Right lobe of liver (tissue), 6 donors: ENCODE measurements at regions not wholly inside any gene's neighbourhood (a gene's known extent, or its start where the extent isn't known, plus 50 kb on each side); places are given as distances from the start of the nearest gene placed in this dataset.

ENCODE experiments used
- ATAC-seq, 4 donors: fragments of 200-7000 bp; cut with Tn5 transposase; one replicate each; pipeline ENCODE4 v1.9.1; 2020; ENCODE audit warnings: mild to moderate bottlenecking in 4 of 4, moderate library complexity in 4 of 4
- DNase-seq, 3 donors: peaks; one replicate each; pipeline ENCODE4 v3.0.0-alpha.2; 2020
- H3K27ac ChIP-seq, 3 donors: fragments of 200-600 bp; one replicate each; pipeline ENCODE4 v1.8.0; 2022
- H3K27me3 ChIP-seq, 2 donors: fragments of 200-600 bp; one replicate each; pipeline ENCODE4 v1.8.0; 2022
- H3K36me3 ChIP-seq, 4 donors: fragments of 200-600 bp; sonication (generic) in 1 of 4; one replicate each; pipeline versions ENCODE4 v1.5.1 to v1.8.0; 2017 to 2022; ENCODE audit warnings: control low read depth in 1 of 4
- H3K4me1 ChIP-seq, 4 donors: fragments of 200-600 bp; sonication (generic) in 1 of 4; one replicate each; pipeline versions ENCODE4 v1.5.1 to v1.8.0; 2017 to 2022; ENCODE audit warnings: control low read depth in 1 of 4
- H3K4me3 ChIP-seq, 3 donors: fragments of 200-600 bp; one replicate each; pipeline ENCODE4 v1.8.0; 2022
- H3K9me3 ChIP-seq, 4 donors: fragments of 200-600 bp; sonication (generic) in 1 of 4; one replicate each; pipeline versions ENCODE4 v1.5.1 to v1.8.0; 2017 to 2022; ENCODE audit warnings: control low read depth in 1 of 4
- CTCF ChIP-seq, 4 donors: fragments of 200-600 bp in 3 of 4; fragments of 450-650 bp in 1 of 4; IDR thresholded peaks; one replicate each; pipeline versions ENCODE4 v1.5.1 to v1.8.0; 2016 to 2022; ENCODE audit warnings: antibody characterized with exemption in 4 of 4, mild to moderate bottlenecking in 2 of 4
- POLR2A ChIP-seq: fragments of 450-650 bp; IDR thresholded peaks from one replicate; pipeline ENCODE4 v1.6.1; 2017; ENCODE audit warnings: antibody characterized with exemption, mild to moderate bottlenecking
- WGBS: methylation state at CpG from one replicate; pipeline ENCODE4 v1.1.6; 2018; ENCODE audit warnings: low coverage, low lambda C conversion rate; ENCODE audit not compliant: insufficient coverage; ENCODE audit errors: missing lambda C conversion rate; 5-methylcytosine and 5-hydroxymethylcytosine counted together
- intact Hi-C, 2 donors: fragments of 100-400 bp; cut with DNase I; formaldehyde crosslinking; loops; one replicate each; pipeline versions ENCODE4 v1.11.2 to v1.14.1; 2022
- donor health status: DM: no; HTN: yes; CAD: no.
- donor health status: DM: no; HTN: no; CAD: no.
- donor health status: DM: no; HTN: no; CAD: no.
- donor health status: DM: no; HTN: yes; CAD: no.
- donor health status: DM: no; HTN: yes; CAD: no.

GRCh38 chr6:168385858-168386735 lies 54.9 kb upstream of the SMOC2 start:
- Histone ChIP-seq H3K27me3 (no peaks in the 10 kb centered on the region), H3K27ac (no peak overlapping the region), H3K36me3 (no peaks in the 10 kb centered on the region), H3K4me3 (no peak overlapping the region), H3K4me1 (peaks cover 0 to 5% (median 0%) of the 10 kb centered on the region in 4 donors), H3K9me3 (no peaks in the 10 kb centered on the region)
- intact Hi-C loops = no loop called here
- 83% methylated on average over 1 of the region's 9 CpGs for WGBS
- ATAC-seq (no peak), DNase-seq (no peak)
- TF ChIP-seq POLR2A (no peak), CTCF (IDR thresholded peaks at IDR 0.05) (no peak)

GRCh38 chr6:168386973-168387372 lies 54.0 kb upstream of the SMOC2 start:
- TF ChIP-seq POLR2A = no peak
- no peak for TF ChIP-seq CTCF (IDR thresholded peaks at IDR 0.05)
- intact Hi-C loops = no loop called here
- H3K27me3 ChIP-seq = no peaks in the 10 kb centered on the region
- H3K9me3 ChIP-seq = no peaks in the 10 kb centered on the region
- peaks cover 0 to 5% (median 0%) of the 10 kb centered on the region in 4 donors for H3K4me1 ChIP-seq
- DNase-seq (no peak), ATAC-seq (no peak)
- WGBS = 87% methylated on average over 8 of the region's 9 CpGs
- no peak overlapping the region for H3K27ac ChIP-seq
- no peak overlapping the region for H3K4me3 ChIP-seq
- H3K36me3 ChIP-seq = no peaks in the 10 kb centered on the region

DNA sequence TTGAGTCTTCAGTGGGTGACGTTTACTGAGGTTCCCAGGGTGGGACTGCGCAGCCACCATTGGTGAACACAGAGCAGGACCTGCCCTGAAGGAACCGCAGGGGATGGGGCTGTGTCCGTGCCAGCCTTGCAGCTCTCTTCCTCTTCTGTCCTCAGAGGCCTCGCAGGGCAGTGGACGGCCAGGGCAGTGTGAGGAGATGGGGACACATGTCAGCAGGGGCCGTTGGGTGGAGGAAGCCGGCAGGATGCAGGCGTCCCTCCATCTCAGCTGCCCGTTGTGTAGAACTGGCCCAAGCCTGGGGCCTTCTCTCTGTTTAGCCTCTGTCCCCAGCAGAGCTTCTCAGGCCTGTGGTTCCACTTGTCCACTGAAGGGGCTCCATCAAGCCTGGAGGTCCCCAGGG lies 53.6 kb upstream of the SMOC2 start:
- intact Hi-C loops = no loop called here
- DNase-seq (no peak), ATAC-seq (no peak)
- no peaks in the 10 kb centered on the region for H3K27me3 ChIP-seq
- no peaks in the 10 kb centered on the region for H3K36me3 ChIP-seq
- no CpG with 5 or more reads among the region's 10 CpGs for WGBS
- H3K9me3 ChIP-seq = no peaks in the 10 kb centered on the region
- no peak overlapping the region for H3K27ac ChIP-seq
- TF ChIP-seq CTCF (IDR thresholded peaks at IDR 0.05) (no peak), POLR2A (no peak)
- no peak overlapping the region for H3K4me3 ChIP-seq
- H3K4me1 ChIP-seq = peaks cover 0 to 5% (median 0%) of the 10 kb centered on the region in 4 donors

DNA sequence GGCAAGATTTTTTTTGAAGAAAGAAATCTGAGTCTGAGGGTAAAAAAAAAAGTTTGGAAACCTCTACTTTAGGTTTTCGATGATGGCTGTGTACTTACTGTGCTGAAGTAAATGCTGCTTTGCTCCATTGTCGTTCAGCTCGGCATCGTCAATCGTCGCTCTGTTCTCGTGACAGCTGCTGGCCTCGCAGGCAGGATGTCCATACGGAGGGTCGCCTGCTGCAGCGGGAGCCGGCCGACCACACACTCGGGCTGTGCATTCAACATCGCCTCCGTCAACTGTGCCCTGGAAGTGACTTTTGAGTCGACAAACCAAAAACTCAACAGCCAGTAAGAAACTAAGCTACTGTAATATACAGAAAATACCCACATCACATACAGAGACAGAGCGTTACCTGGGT lies 53.1 kb upstream of the SMOC2 start:
- Histone ChIP-seq H3K27me3 (no peaks in the 10 kb centered on the region), H3K9me3 (no peaks in the 10 kb centered on the region), H3K36me3 (no peaks in the 10 kb centered on the region), H3K4me3 (no peak overlapping the region), H3K27ac (no peak overlapping the region), H3K4me1 (peaks cover 0 to 5% (median 0%) of the 10 kb centered on the region in 4 donors)
- intact Hi-C loops = no loop called here
- ATAC-seq (no peak), DNase-seq (no peak)
- TF ChIP-seq CTCF (IDR thresholded peaks at IDR 0.05) = no peak
- 84% methylated on average over 11 of the region's 18 CpGs for WGBS
